Activated CD4-positive, alpha-beta memory T cell treated with anti-CD3 and anti-CD28 coated beads, Interleukin-2, amount 10 ng/mL, durations not matched to agents 7 days and 5 days (primary cell): ENCODE measurements at regions not wholly inside any gene's neighbourhood (a gene's known extent, or its start where the extent isn't known, plus 50 kb on each side); places are given as distances from the start of the nearest gene placed in this dataset.
"Not testable (repeated sequence)": the region's sequence is repeated elsewhere in the genome, so short reads cannot be mapped to it uniquely, and the experiment has no call there.

Experiments
- CTCF ChIA-PET: fragments of 350-600 bp; sonication (Branson Sonifier 250); formaldehyde crosslinking; loops from one replicate; lab custom pipeline; 2021; ENCODE audit warnings: antibody characterized with exemption, inconsistent platforms; lab: Charles Lee
- POLR2A ChIA-PET: fragments of 350-600 bp; sonication (Branson Sonifier 250); formaldehyde crosslinking; loops from one replicate; lab custom pipeline; 2021; ENCODE audit warnings: antibody characterized with exemption; lab: Charles Lee
- DNase-seq: peaks from one replicate; pipeline ENCODE4 v3.0.0-alpha.2; 2020
- H3K27ac Mint-ChIP-seq: one replicate; pipeline ENCODE4 v1.8.0; 2021; ENCODE audit warnings: mild to moderate bottlenecking, mixed read lengths
- H3K27me3 Mint-ChIP-seq: one replicate; pipeline ENCODE4 v1.8.0; 2021; ENCODE audit warnings: mixed read lengths
- H3K36me3 Mint-ChIP-seq: one replicate; pipeline ENCODE4 v1.8.0; 2021; ENCODE audit warnings: low read depth, mixed read lengths
- H3K4me1 Mint-ChIP-seq: one replicate; pipeline ENCODE4 v1.8.0; 2021; ENCODE audit warnings: mixed read lengths
- H3K4me3 Mint-ChIP-seq: one replicate; pipeline ENCODE4 v1.8.0; 2021; ENCODE audit warnings: mild to moderate bottlenecking, mixed read lengths
- H3K9me3 Mint-ChIP-seq: one replicate; pipeline ENCODE4 v1.8.0; 2021; ENCODE audit warnings: mixed read lengths

DNA sequence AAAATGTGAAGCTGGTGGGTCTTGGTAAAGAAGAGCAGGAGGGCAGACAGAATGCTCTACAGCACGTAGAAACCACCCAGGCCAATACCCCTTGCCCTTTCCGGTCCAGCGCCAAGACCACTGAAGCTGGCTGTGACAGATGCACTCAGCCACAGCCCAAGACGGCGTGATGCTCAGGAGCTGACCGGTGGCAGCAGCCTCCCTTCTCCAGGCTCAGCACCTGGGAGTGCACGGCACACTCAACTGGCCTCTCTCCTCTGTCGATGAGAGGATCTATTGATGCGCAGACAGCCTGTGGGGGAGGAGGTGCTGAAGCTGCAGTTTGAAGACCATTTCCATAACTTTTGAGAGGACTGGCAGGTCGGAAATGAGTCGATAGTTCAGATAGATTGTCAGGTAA is 141.0 kb upstream of the MYT1L start:
- no peaks in the 10 kb centered on the region for H3K27me3 Mint-ChIP-seq
- H3K9me3 Mint-ChIP-seq: peaks cover 2% of the 10 kb centered on the region
- H3K36me3 Mint-ChIP-seq: no peaks in the 10 kb centered on the region
- H3K27ac Mint-ChIP-seq: no peak overlapping the region
- DNase-seq: no peak
- ChIA-PET CTCF (no interaction called here), POLR2A (no interaction called here)
- H3K4me1 Mint-ChIP-seq: no peaks in the 10 kb centered on the region
- no peak overlapping the region for H3K4me3 Mint-ChIP-seq

DNA sequence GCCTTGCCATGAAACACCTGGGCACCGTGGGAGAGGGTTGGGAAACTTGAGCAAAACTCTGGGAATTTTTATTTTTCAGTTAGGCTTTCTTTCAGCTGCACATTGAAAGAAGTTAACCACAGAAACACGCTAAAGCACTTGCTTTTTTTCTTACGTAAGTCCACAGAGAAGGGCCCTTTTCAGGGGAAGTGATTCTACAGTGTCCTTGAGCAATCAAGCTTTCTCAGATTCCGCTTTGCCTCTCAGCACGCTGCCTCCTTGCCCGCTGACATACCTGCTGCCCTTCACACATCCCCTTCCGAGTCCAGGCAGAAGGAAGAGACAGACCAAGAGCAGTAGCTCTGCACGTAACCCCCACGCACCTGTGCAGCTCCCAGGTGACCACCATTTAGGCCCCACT is 135.5 kb upstream of the MYT1L start:
- ChIA-PET POLR2A (no interaction called here), CTCF (no interaction called here)
- Mint-ChIP-seq H3K27ac (no peak overlapping the region), H3K4me3 (no peak overlapping the region), H3K4me1 (no peaks in the 10 kb centered on the region), H3K9me3 (no peaks in the 10 kb centered on the region), H3K36me3 (no peaks in the 10 kb centered on the region), H3K27me3 (no peaks in the 10 kb centered on the region)
- DNase-seq: no peak

DNA sequence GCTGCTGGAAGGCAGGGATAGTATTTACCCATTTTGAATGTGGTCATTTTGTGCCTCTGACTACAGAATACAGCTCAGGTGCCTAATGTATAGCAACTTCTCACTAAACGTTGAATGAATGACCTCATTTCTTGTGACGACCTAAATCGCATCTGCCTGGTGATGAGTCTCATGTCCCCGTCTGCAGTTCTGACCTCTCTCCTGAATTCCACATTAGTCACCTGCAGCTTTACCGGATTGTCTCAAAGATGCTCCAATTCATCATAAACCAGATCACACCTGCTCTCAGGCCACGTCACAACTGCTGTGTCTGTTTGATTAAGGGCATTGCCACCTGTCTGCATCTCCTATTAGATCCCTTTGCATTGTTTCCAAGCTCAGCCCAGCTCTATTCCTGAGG is 133.6 kb upstream of the MYT1L start:
- Mint-ChIP-seq H3K4me1 (no peaks in the 10 kb centered on the region), H3K27me3 (no peaks in the 10 kb centered on the region), H3K4me3 (no peak overlapping the region), H3K36me3 (no peaks in the 10 kb centered on the region), H3K9me3 (no peaks in the 10 kb centered on the region), H3K27ac (no peak overlapping the region)
- ChIA-PET CTCF (no interaction called here), POLR2A (no interaction called here)
- no peak for DNase-seq

DNA sequence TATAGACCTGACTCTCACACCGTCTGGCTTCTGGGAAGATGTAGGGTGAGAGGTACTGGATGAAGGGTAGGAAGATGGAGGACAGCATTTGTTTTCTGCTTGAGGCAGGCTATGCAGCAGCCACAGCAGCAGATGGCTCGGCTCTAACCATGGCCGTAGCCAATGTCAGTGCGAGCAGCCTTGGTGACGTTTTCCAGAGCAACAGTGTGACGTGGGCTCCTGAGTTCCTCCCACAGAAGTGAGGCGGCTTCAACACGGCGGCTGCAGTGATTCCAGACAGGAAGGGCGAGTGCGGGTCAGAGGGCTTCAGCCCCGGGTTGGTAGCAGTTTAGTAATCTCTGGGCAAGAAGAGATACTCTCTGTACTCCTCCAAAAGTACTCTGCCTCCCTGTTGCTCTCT is 133.0 kb upstream of the MYT1L start:
- DNase-seq: no peak
- H3K27ac Mint-ChIP-seq: no peak overlapping the region
- H3K36me3 Mint-ChIP-seq: no peaks in the 10 kb centered on the region
- ChIA-PET CTCF (no interaction called here), POLR2A (no interaction called here)
- no peaks in the 10 kb centered on the region for H3K4me1 Mint-ChIP-seq
- no peaks in the 10 kb centered on the region for H3K27me3 Mint-ChIP-seq
- no peak overlapping the region for H3K4me3 Mint-ChIP-seq
- H3K9me3 Mint-ChIP-seq: no peaks in the 10 kb centered on the region

DNA sequence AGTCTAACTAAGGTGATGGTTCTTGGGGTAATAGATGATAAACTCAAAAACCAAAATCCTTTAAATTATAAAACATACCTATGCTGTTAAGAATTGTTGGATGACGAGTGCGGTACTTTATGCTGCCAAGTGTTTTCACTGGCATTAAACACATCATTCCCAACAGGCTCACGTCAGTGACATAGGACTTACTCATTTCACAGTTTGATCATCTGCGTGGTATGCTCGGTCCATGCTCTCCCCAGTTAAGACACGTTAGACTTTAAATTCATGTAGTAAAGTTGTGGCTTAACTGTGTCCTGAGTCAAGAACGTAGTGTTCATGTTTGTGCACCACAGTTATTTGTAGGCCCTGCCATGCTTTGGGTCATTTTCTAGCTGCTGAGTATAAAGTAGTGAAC is 125.6 kb upstream of the MYT1L start:
- no peak overlapping the region for H3K4me3 Mint-ChIP-seq
- H3K4me1 Mint-ChIP-seq: no peaks in the 10 kb centered on the region

DNA sequence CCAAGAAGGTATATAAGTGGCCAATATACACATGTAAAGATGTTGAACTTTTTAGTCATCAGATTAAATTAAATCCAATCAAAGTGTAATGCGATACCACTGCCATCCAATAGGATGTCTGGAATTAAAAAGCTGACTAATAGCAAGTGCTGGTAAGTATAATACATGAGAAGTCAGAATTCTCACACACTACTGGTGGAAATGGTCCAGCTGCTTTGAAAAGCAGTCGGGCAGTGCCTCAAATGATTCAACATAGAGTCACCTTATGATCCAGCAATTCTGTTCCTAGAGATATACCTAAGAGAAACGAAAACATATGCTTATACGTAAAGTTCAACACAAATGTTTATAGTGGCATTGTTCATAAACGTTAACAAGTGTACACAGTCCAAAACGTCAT is 124.1 kb upstream of the MYT1L start:
- H3K9me3 Mint-ChIP-seq: peaks cover 3% of the 10 kb centered on the region
- H3K4me1 Mint-ChIP-seq: no peaks in the 10 kb centered on the region
- no peak overlapping the region for H3K4me3 Mint-ChIP-seq
- DNase-seq: no peak
- H3K27me3 Mint-ChIP-seq: no peaks in the 10 kb centered on the region
- ChIA-PET CTCF (no interaction called here), POLR2A (no interaction called here)
- no peak overlapping the region for H3K27ac Mint-ChIP-seq
- no peaks in the 10 kb centered on the region for H3K36me3 Mint-ChIP-seq

More for the DNA sequence above, 125.6 kb upstream of the MYT1L start:
- Mint-ChIP-seq H3K27me3 (no peaks in the 10 kb centered on the region), H3K36me3 (no peaks in the 10 kb centered on the region), H3K27ac (no peak overlapping the region), H3K9me3 (peaks cover 3% of the 10 kb centered on the region)
- CTCF ChIA-PET: no interaction called here
- POLR2A ChIA-PET: no interaction called here
- no peak for DNase-seq

DNA sequence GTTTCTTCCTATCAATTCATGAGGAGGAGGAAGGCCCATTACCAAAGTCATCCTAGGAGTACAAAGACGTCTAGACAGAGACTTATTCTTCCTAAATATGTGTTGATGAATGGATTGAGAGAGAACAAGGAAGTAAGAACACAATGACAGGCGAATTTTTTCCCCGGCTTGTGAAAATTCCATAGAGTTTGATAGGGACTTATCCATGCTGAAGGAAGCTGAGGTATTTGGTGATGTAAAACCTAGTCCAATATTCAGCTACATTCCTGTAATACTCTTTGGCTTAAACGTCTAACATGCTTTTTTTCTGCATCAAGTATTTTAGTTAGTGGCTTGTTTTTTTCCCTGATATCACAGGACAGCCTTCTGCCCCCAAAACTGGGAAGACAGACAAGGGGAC is 121.9 kb upstream of the MYT1L start:
- Mint-ChIP-seq H3K4me3 (no peak overlapping the region), H3K9me3 (peaks cover 3% of the 10 kb centered on the region), H3K4me1 (no peaks in the 10 kb centered on the region), H3K27me3 (no peaks in the 10 kb centered on the region), H3K27ac (no peak overlapping the region), H3K36me3 (no peaks in the 10 kb centered on the region)
- POLR2A ChIA-PET: no interaction called here
- CTCF ChIA-PET: no interaction called here
- no peak for DNase-seq

DNA sequence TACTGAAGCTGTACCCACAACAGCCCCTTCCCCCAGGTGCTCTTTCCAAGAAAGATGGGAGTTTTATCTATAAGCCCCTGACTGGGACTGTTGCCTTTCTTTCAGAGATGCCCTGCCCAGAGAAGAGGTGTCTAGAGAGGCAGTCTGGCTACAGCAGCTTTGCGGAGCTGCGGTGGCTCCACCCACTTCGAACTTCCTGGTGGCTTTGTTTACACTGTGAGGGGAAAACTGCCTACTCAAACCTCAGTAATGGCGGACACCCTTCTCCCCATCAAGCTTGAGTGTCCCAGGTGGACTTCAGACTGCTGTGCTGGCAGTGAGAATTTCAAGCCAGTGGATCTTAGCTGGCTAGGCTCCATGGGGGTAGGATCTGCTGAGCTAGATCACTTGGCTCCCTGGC is 120.2 kb upstream of the MYT1L start:
- DNase-seq, H3K27me3 Mint-ChIP-seq, POLR2A ChIA-PET, H3K27ac Mint-ChIP-seq, H3K4me3 Mint-ChIP-seq, H3K9me3 Mint-ChIP-seq, CTCF ChIA-PET, H3K36me3 Mint-ChIP-seq, H3K4me1 Mint-ChIP-seq: not testable (repeated sequence)

DNA sequence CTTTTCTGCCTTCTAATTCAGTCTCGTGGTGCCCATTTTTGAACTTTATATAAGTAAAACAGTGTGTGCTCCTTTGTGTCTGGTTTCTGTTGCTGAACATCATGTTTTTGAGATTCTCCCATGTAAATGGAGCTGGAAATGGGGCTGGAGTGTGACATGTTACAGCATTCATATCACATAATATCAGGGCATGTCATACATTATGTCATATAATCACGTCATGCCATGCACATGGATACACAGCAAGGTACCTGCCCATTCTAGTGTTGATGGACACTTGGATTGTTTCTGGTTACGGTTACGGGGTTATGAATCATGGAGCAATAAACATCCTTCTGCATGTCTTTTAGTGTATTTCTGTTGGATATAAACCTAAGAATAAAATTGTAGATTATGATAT is 117.1 kb upstream of the MYT1L start:
- Mint-ChIP-seq H3K36me3 (no peaks in the 10 kb centered on the region), H3K4me3 (no peak overlapping the region), H3K27ac (no peak overlapping the region), H3K4me1 (no peaks in the 10 kb centered on the region), H3K9me3 (peaks cover 3% of the 10 kb centered on the region), H3K27me3 (no peaks in the 10 kb centered on the region)
- DNase-seq: no peak
- CTCF ChIA-PET: no interaction called here
- POLR2A ChIA-PET: no interaction called here

DNA sequence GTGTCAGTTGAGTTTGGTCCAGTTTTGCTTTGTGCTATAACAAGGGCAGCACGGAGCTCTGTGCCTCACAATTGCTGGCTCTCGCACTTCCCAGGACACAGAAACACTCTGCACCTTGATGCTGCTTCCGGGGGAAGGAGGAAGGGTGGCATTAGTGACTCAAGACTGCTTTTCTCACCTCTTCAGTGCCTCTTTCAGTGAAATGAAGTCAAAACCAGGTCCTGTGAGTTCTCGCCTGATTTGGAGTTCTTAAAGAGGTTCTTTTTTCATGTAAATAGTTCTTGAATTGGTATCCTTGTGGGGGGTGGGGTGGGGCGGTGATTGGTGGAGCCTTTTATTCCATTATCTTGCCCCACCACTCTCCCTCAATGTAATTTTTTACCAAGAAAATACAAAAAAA is 91.5 kb upstream of the MYT1L start:
- ChIA-PET CTCF (no interaction called here), POLR2A (no interaction called here)
- no peaks in the 10 kb centered on the region for H3K27me3 Mint-ChIP-seq
- no peaks in the 10 kb centered on the region for H3K4me1 Mint-ChIP-seq
- DNase-seq: no peak
- H3K27ac Mint-ChIP-seq: no peak overlapping the region
- H3K9me3 Mint-ChIP-seq: peaks cover 3% of the 10 kb centered on the region
- no peaks in the 10 kb centered on the region for H3K36me3 Mint-ChIP-seq
- H3K4me3 Mint-ChIP-seq: no peak overlapping the region

DNA sequence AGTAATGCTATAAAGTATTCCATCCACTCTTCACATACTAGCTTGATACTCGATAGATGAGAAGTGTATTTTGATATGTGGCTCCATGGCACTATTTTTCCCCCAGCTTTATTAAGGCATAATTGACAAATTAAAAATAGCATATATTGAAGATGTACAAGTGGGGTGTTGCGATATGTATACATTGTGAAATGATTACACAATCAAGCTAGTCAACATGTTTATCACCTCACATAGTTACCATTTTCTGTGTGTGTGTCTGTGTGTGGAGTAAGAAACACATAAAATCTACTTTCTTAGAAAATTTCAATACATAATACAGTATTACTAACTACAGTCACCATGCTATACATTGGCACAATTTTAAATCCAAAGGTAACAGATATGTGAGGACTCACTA is 82.5 kb upstream of the MYT1L start:
- no peak for DNase-seq
- Mint-ChIP-seq H3K4me1 (no peaks in the 10 kb centered on the region), H3K9me3 (no peaks in the 10 kb centered on the region), H3K27ac (no peak overlapping the region), H3K36me3 (no peaks in the 10 kb centered on the region), H3K4me3 (no peak overlapping the region), H3K27me3 (no peaks in the 10 kb centered on the region)
- ChIA-PET CTCF (no interaction called here), POLR2A (no interaction called here)

DNA sequence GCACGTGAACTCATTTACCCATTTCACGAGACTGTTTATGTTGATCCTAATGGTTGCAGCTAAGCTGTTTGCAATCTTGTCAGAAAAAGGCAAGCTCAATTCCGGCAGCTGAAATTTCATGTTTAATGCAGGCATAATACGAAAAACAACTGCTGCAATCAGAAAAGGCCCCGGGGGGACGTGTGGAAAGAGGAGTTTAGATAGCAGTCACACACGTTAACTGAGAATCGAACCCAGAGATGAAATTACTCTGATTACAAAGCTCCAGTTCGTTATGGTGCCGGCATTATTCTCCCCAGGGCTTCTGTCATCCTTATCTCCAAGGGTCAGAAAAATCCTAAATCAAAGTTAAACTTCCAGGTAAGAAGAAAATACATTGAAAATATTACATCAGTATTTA is 79.9 kb upstream of the MYT1L start:
- ChIA-PET POLR2A (no interaction called here), CTCF (no interaction called here)
- Mint-ChIP-seq H3K27me3 (no peaks in the 10 kb centered on the region), H3K36me3 (no peaks in the 10 kb centered on the region), H3K4me3 (no peak overlapping the region), H3K4me1 (no peaks in the 10 kb centered on the region), H3K9me3 (no peaks in the 10 kb centered on the region), H3K27ac (no peak overlapping the region)
- DNase-seq: no peak

DNA sequence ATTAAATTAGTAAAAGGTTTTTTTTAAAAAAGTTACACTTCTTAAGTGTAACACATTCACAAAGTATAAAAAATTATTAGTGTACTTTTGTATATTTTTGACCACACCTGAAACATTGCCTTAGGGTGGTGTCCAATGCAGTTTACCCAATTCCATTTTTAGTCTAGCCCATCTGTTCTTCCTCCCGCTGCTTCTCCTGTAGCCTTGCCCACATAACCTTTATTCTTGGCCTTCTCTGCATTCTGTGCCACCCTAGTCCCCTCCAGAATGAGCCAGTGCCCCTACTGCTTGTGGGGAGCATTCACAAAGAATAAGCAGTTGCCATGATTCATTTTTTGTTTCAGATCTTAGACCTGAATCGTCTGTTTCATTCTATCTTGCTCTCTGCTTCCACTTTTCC is 78.4 kb upstream of the MYT1L start:
- DNase-seq: no peak
- no peak overlapping the region for H3K27ac Mint-ChIP-seq
- ChIA-PET CTCF (no interaction called here), POLR2A (no interaction called here)
- no peaks in the 10 kb centered on the region for H3K36me3 Mint-ChIP-seq
- H3K4me1 Mint-ChIP-seq: no peaks in the 10 kb centered on the region
- no peaks in the 10 kb centered on the region for H3K9me3 Mint-ChIP-seq
- H3K4me3 Mint-ChIP-seq: no peak overlapping the region
- no peaks in the 10 kb centered on the region for H3K27me3 Mint-ChIP-seq

DNA sequence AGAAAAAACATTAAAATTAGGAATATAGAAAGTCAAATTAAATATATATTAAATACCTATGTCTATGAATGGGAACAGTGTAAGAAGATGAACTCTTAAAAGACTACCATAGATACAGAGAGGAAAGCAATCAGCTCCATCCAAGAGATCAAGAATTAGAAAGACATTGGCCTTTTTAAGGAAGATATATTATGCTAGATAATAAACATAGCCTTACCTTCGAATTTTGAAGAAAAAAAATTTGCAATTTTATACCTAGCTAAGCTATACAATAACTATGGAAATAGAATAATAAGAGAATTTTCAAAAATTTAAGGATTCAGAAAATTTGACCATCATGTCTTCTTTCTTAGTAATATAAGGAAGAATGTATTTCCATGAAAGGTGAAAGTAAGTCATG is 74.7 kb upstream of the MYT1L start:
- POLR2A ChIA-PET: interaction anchor here (0.6 kb wide), 1 partner anchor 407 kb away, joined by 3 read pairs; no protein-coding TSS in a partner anchor
- H3K9me3 Mint-ChIP-seq: peaks cover 6% of the 10 kb centered on the region
- no peaks in the 10 kb centered on the region for H3K4me1 Mint-ChIP-seq
- CTCF ChIA-PET: no interaction called here
- H3K36me3 Mint-ChIP-seq: no peaks in the 10 kb centered on the region
- H3K4me3 Mint-ChIP-seq: no peak overlapping the region
- H3K27ac Mint-ChIP-seq: no peak overlapping the region
- no peaks in the 10 kb centered on the region for H3K27me3 Mint-ChIP-seq
- no peak for DNase-seq
